Activated naive CD4-positive, alpha-beta T cell (primary cell): ENCODE measurements at regions not wholly inside any gene's neighbourhood (a gene's known extent, or its start where the extent isn't known, plus 50 kb on each side); places are given as distances from the start of the nearest gene placed in this dataset.

Experiments used
- DNase-seq, 4 experiments: peaks; one replicate each; lab custom pipeline; 2025; lab: John Stamatoyannopoulos, UW

DNA sequence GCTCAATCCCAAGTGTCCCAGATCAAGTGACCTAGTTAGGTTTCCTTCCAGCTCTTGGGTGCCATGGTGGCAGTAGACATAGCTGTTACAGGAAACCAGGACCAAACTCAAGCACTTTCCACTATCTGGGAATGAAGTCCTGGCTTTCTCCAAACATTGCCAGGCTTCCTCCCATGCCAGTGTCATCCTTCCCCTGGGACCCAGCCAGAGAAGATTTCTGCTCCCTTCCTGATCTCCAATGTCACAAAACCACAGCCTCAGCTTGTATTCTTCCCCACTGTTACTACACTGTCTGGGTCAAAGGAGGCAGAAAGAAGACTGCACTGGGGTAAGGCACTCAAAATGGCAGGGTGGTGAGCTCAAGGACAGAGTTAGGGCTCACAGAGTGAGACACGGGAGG, 347.1 kb downstream of the TNS1 start:
- DNase-seq: no peak

DNA sequence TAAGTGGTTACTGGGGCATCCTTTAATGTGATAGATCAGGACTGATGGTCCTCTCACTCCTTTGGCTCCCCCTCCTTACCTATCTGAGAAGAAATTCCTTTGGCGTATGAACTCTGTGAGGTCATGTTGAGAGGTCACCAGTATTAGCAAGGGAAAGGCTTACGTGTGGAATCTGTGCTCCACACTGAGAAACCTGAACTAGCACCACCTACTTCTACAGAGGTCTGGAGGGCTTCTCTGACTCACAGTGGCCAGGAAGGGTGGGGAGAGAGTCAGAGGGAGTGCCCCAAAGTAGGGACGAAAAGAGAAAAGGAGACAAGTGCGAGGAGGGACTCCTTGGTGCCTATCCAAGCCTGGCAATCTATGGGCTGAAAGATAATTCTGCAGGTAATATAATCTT, 348.6 kb downstream of the TNS1 start:
- no peak for DNase-seq

DNA sequence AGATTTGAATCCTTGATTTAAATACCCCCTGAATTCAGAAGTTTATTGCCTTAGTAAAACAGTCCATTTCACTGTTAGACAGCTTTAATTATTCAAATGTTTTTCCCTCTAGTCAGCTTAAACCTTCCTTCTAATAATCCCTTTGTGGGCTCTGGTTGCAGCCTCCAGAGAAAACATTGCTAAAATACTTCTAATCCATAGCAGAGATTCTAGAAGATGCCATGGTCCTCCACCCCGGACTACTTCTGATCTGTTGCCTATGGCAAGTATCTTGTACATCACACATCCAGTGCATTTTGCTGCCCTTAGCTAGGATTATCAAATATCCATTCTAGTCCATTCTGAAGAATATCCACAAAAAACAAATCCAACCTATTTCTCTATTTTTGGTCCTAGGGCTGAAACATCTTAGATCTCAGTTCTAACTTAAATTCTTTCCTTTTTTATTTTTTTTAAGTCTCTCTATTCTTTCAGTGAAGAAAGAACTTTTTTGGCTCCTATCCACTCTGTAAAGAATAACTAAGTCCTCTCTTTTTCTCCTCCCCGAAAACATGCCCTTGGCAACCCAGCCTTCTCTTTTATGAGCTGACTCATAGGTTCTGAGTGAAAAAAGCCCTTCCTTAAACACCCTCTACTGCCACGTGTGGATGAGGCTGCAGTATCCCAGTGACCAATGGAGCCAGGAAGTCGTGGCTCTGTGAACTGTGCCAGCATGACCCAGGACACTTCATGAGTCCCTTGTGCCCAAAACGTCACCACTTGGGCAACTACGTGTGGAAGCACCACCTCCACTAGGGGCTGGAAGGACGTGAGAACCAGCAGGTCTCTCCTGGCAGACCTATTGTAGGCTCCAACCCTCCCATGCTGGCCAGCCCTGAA, 349.8 kb downstream of the TNS1 start:
- DNase-seq: no peak

DNA sequence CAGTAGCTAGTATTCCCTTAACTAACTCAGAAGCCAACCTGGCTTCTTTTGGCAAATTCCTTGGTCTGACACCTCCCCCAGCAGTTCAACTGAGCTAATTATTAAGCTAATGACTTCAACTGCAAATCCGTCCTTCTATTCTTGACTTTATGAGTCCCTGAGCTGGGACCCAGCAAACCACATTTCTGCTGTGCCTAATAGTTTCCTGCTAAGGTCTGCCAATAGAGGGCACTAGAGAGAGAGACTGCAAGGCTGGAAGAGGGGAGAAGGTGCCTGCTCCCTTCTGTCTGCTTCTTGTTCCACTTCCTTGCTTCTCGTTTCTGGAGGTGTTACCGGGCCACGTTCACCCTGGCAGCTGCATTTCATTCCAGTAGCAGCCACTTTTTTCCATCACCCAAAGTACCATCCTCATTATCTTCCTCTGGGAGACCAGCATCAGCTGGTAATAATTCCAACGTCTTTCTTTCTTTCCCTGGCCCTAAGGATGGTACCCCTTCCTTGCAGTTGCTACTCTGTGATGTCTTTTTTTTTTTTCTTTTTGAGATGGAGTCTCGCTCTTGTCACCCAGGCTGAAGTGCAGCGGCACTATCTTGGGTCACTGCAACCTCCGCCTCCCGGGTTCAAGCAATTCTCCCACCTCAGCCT, 352.0 kb downstream of the TNS1 start:
- no peak for DNase-seq

DNA sequence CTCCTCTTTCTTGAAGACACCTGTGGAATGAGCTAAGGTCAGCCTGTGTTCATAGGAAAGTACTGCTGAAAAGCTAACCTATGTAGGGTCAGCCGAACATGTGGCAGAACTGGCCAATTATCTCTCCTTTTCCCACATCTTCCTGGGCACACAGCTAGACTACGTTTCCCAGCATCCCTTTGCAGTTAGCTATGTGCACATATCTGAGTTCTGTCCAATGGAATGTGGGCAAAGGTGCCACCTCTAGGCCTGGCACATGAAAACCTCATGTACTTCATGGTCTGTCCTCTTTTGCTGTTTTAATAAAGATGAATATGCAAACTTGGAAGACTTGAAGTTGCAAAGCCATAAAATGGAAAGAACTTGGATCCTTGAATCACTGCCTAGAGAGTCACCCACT, 352.6 kb downstream of the TNS1 start:
- DNase-seq: no peak

DNA sequence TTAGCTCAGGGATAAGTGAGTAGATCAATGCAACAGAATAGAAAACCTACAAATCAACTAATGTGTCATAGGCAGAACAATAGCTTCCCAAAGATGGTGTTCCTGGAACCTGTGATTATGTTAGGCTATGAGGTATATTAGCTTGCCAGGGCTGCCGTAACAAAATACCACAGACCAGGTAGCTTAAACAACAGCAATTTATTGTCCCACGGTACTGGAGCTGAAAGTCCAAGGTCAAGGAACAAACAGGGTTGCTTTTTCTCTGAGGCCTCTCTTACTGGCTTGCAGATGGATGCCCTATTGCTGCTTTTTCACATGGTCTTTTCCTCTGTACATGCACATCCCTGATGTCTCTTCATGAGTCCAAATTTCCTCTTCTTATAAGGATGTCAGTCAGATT, 354.9 kb downstream of the TNS1 start:
- DNase-seq: no peak

DNA sequence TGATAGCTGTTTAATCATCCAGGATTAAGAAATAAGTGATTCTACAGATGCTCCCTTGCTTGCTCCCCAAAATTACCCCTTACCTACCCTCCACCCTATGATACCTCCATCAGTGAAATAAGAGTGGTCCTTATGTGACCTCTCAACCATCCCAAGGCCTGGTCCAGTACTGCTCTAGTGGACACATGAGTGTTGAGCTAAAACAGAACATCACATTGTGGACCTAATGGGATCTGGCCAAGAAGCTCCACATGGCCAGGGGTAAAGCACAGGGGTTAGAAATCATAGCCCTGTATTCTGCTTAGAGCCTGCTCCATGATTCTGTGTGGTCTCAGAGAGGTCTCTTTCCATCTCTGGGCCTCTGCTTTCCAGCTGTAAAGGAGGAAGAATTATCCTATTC, 355.6 kb downstream of the TNS1 start:
- DNase-seq: no peak

DNA sequence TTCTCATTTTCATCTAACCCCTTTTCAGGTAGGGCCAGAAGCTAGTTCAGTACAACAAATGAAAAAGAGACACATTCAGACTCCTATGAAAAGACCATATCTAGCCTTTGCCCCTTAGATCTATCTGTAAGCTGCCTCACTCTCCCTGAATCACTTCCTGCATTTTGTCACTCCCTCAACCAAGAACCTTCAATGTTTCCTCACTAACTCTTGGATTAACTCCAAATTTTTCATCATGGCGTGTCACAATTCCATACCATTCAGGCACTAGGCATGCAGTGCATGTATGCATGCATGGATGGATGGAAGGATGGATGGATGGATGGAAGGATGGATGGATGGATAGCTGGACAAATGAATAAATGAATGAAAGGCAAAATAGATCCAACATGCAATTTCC, 356.9 kb downstream of the TNS1 start:
- no peak for DNase-seq

DNA sequence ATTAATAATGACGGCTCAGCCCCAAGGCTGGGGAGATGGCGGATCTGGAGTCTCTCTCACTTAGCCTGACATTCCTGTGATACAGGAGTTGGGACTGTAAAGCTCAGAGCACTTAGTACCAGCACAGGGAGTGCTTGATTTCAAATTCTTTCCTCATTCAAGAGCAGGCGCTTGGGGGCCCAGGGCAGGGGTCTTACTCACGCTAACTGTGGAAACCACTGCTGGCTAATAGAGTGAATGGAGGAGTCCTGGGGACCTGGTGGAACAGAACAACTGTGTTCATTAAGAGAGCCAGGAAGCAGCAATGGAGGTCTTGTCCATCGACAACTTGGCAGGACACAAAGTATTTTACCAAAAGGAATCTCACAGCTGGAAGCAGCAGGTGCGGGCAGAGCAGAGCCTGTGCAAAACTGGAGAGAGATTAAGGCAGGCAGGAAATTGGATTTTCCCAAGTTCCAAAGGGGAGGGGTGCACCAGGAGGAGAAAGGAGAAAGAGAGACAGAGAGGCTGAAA, 358.9 kb downstream of the TNS1 start:
- DNase-seq: no peak

DNA sequence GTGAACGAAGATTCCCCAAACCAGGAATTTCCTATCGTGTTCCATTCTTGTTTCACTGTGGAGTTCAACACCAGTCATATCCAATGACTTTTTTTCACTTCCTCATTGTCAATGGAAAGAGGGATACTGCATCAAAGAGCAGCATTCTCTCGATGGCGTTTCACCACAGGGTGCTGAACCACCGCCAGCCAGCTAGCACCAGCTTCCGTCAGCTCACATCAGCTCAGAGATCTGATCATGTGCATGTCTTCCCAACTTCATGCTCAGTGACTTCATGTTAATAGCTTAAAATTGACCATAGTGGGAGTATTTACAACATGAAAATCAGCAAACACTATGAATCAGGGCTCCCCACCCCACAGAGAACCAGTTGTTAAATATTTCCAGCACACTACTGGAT, 359.9 kb downstream of the TNS1 start:
- no peak for DNase-seq

DNA sequence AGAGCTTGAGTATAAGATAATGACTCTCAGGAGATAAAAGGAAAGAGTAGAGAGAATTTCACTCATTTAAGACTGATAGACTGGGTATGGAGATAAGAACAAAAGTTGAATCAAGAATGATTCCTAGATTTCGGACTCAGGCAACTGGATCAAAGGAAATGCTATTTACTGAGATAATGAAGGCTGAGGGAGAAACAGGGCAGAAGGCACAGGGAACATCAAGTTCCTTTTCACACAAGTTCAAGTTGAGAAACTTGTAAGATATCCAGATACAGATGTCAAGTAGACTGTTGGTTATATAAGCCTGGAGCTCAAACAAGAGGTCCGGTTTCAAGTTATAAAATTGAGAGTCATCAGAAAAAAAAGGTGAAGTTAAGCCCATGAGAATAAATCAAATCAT, 360.8 kb downstream of the TNS1 start:
- DNase-seq: no peak

DNA sequence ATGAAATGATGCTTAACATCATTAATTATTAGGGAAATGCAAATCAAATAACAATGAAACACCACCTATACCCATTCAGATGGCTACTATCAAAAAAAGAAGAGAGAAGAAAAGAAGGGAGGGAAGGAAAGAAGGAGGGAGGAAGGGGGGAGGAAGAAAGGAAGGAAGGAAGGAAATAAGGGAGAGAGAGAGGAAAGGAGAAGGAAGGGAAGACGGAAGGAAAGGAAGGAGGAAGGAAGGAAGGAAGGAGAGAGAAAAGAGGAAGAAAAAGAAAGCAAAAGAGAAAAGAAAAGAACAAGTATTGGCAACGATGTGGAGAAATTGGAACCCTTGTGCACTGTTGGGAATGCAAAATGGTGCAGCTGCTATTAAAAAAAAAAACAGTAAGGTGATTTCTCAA, 363.3 kb downstream of the TNS1 start:
- DNase-seq: no peak

DNA sequence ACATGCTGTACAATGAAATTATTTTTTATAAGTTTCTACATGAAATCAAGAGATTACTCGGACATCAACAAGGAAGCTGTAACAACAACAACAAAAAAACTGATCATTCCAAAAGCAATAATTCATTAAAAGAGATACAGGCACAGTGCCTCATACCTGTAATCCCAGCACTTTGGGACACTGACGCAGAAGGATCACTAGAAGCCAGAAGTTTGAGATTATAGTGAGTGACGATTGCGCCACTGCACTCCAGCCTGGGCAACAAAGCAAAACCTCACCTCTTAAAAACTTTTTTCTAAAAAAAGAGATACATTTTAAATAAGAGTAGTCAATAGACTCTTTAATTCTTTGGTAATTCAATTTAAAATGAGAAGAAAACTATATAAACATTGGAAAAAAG, 364.3 kb downstream of the TNS1 start:
- DNase-seq: no peak

DNA sequence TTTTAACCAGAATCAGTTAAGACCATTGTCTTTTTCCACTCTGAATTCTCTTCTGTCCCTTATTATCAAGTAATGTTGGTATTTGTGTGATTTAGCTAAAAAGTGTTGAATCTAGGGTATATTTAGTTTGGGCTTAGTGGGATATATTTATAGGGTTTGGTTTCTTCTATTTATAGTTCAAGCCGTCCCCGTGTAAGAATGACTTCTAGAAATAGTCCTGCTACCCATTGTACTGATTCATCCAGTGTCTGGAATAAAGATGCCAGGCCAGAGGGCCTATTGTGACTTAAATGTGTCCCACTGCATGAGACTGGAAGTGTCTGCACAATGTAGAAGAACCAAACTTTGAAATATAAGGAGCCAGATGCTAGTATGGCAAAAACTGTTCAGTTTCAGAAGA, 364.8 kb downstream of the TNS1 start:
- no peak for DNase-seq

DNA sequence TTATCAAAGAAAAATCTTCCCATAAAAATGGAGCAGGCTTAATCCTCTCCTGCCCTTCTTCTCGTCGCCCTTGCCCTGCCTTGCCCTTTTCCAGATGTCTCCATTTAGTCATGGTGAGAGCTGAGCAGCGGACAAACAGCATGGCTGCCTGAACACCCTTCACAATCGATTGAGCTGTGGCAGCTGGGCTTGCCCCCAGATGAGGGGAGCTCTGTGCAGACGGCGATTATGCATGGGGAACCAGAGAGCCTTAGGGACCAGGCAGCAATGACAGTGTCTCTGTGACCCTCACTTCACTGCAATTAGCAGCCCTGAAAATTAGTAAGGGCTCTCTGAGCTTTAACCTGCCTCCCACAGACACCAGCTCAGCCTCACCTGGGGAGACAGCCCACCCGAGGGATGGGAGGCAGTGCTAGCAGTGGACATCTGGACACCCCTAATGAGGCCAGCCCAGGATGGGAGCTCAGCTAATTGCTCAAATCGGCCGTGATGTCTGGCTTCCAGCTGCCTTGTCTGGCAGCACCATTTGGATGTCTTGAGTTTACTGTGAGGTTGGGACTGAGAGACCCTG, 365.7 kb downstream of the TNS1 start:
- DNase-seq: no peak

DNA sequence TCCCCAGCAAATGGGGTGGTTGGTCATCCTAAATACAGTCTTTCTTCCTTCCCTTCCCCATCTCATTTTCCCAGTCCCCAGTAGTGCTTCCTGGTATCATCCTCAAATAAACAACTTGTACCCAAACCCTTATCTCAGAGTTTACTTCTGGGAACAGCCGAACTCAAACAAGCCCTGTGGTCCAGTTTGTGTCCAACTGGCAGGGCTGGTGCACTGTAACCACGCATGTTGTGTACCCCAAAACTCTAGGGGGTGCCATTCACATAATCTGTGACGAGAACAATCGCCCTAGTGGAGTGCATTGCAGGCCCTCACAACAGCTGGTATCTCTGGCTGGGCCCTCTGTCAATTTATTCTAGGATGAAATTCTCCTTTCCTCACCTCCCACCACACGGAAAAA, 366.2 kb downstream of the TNS1 start:
- DNase-seq: no peak

DNA sequence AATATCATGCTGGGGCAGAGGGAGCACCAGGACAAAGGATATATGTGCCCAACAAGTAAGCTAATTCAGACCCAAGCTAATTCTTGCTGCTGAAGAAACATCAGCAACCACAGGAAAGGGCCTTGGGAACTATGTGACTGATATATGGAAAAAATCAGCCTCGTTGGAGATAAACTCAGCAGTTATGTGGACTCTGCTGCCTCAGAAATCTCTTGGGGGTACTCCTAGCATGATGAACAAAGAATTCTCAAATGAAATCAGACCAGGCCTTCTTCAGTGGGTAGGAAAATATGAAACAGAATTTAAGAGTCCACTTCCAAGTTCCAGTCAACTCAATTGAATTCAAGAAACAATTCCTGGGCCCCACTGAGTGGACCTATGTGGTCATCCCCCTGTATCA, 367.9 kb downstream of the TNS1 start:
- DNase-seq: no peak

DNA sequence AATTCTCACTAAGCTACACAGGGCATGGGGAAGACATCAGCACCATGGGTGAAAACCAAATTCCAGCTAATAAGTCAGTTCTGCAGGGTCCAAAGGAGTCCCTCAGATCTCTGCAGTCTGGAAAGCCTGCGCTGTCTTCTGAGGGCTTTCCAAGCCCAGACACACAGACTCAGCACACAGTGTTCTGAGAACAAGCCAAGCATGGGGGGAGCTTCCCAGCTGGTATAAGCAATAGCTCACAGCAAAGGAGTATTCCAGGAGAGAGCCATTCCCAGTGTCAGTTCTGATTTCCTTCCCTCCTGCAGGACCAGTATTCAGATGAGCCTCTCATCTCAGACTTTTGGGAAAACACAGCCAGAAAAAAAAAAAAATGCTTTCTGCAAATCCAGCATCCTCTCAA, 370.8 kb downstream of the TNS1 start:
- DNase-seq: no peak

DNA sequence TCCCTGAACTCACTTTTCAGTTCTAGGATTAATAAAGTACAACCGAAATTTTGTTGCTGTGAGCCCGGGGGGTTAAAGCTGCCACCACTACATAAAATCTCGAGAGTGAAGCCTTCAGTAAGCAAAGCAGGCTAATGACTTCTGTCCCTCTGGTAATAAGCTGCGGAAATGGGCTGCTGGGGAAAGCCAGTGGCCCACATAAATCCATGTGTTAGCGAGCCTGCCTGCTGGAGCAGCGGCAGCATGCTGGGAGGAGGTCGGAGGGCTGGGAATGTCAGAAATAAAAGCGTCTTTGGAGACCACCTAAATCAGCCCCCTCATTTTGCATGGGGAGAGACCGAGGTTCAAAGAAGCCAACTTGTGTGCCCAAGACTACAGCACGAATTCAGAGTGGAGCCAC, 371.7 kb downstream of the TNS1 start:
- no peak for DNase-seq

DNA sequence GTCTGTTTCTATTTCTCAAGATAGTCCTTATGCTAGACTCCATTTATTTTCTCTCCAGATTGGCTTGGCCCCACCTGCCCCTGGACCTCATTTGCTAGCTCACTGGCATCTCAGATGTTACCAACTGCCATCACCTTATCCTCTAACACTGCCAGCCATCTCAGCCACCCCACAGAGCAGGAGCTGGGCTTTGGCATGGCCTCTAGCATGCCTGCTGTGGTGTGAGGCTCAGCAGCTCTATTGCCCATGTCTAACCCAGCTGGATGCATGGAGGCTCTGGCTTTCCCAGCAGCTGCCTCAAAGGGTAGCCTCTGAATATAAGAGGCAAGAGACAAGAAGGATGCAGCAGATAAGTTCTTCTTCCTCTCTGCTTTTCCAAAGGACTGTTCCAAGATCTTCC, 373.4 kb downstream of the TNS1 start:
- no peak for DNase-seq

DNA sequence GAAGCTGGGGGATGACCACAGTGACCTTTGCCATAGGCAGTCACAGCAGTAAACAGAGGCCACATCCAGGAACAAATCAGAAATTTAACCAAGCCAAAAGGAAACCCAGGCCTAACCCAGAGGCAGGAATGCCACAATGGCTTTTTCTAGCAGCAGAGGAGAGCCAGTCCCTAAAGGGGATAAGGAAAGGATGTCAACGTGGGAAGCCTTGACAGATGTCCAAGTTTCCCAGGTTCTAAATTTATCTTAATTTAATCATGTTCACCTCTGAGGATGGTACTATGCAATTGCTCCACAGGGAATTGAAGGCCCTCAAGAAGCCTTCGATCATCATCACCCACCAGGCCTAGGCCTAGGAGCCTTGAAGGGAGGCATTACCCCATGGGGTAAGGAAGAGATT, 374.7 kb downstream of the TNS1 start:
- no peak for DNase-seq

DNA sequence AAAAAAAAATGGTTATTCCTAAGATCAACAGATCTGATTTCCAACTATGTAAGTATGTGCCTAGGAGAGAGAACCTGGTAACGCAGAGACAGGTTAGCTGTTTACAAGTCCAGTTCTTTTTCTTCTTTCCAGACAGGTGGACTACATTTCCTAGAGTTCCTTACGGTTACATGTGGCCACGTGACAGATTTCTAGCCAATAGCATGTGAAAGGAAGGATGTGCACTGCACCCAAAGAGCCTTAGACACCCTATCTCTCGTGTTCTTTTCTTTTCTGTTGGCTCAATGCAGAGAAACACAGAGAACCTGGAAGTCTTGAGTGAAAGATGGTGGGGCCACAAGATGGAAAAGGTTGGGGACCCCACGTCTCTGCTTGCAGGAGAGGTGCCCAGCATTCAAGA, 375.9 kb downstream of the TNS1 start:
- no peak for DNase-seq

DNA sequence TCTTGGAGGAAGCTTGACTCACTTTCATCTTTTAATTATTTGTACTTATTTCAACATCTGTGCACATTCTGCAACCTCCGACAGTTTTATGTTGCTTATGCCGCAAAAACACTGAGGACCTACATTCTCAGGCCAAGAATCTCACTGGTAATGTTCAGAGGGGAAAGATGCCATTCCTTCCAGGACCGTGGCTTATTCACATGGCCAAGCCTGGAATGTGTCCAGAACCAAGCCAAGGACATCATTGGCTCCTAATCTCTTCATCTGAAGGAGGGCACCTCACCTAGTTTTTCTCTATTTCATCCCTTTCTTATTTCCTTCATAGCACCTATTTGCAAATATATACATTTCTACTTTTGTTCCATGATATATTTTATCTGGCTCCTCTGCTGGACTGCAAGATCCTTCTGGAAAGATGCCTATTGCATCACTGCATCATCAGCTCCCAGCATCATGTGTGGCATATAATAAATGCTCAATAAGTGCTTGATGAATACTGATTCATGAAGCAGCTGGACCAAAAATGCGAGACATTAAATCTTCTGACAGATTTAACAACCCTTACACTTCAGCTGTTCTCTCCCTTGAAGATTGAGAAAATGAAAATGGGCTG, 377.1 kb downstream of the TNS1 start:
- no peak for DNase-seq
